HK-2 (cell line): ENCODE measurements at regions not wholly inside any gene's neighbourhood (a gene's known extent, or its start where the extent isn't known, plus 50 kb on each side); places are given as distances from the start of the nearest gene placed in this dataset.

Experiments
- DNase-seq: peaks from one replicate; pipeline ENCODE4 v3.0.0-alpha.2; 2018; ENCODE audit not compliant: unreplicated experiment

GRCh38 chr3:95350049-95350448 is 1287.2 kb downstream of the NSUN3 start:
- no peak for DNase-seq

GRCh38 chr3:95351158-95351557 is 1288.3 kb downstream of the NSUN3 start:
- DNase-seq = no peak

- DNase-seq = no peak
Observed at GRCh38 chr3:95352471-95352870, 1289.6 kb downstream of the NSUN3 start.

GRCh38 chr3:95354489-95354888 is 1291.6 kb downstream of the NSUN3 start:
- no peak for DNase-seq

- peak; percentile 58 for DNase-seq
Observed at GRCh38 chr3:95356764-95357501, 1294.1 kb downstream of the NSUN3 start.

GRCh38 chr3:95387242-95388021 is 1324.6 kb downstream of the NSUN3 start:
- no peak for DNase-seq

- DNase-seq = no peak
Observed at GRCh38 chr3:95389725-95390313, 1327.0 kb downstream of the NSUN3 start.

- DNase-seq = no peak
Observed at GRCh38 chr3:95394286-95394685, 1331.4 kb downstream of the NSUN3 start.

GRCh38 chr3:95399585-95399984 is 1336.7 kb downstream of the NSUN3 start:
- DNase-seq = no peak

GRCh38 chr3:95401693-95402092 is 1338.8 kb downstream of the NSUN3 start:
- DNase-seq = no peak

GRCh38 chr3:95407709-95408463 is 1345.0 kb downstream of the NSUN3 start:
- DNase-seq = no peak

GRCh38 chr3:95408464-95408862 is 1345.6 kb downstream of the NSUN3 start:
- no peak for DNase-seq

GRCh38 chr3:95418251-95418650 is 1355.4 kb downstream of the NSUN3 start:
- DNase-seq = no peak

- no peak for DNase-seq
Observed at GRCh38 chr3:95424279-95424678, 1361.4 kb downstream of the NSUN3 start.

- DNase-seq = no peak
Observed at GRCh38 chr3:95434491-95434890, 1371.6 kb downstream of the NSUN3 start.

GRCh38 chr3:95437409-95437808 is 1374.5 kb downstream of the NSUN3 start:
- no peak for DNase-seq

GRCh38 chr3:95438274-95438673 is 1375.4 kb downstream of the NSUN3 start:
- no peak for DNase-seq

- no peak for DNase-seq
Observed at GRCh38 chr3:95442766-95443165, 1371.6 kb upstream of the EPHA6 start.

- no peak for DNase-seq
Observed at GRCh38 chr3:95449841-95450240, 1364.6 kb upstream of the EPHA6 start.

GRCh38 chr3:95453242-95453641 is 1361.2 kb upstream of the EPHA6 start:
- DNase-seq = no peak

GRCh38 chr3:95456835-95457234 is 1357.6 kb upstream of the EPHA6 start:
- no peak for DNase-seq

- no peak for DNase-seq
Observed at GRCh38 chr3:95459706-95460105, 1354.7 kb upstream of the EPHA6 start.
